Peyer's patch (tissue), 4 donors: ENCODE measurements at regions not wholly inside any gene's neighbourhood (a gene's known extent, or its start where the extent isn't known, plus 50 kb on each side); places are given as distances from the start of the nearest gene placed in this dataset.

Source experiments
- POLR2A ChIP-seq, 2 donors: fragments of 450-650 bp; IDR thresholded peaks; one replicate each; pipeline ENCODE4 v1.5.1; 2017; ENCODE audit warnings: antibody characterized with exemption in 2 of 2, mild to moderate bottlenecking in 2 of 2, moderate library complexity in 2 of 2
- TF ChIP-seq, protein P1 (sequence below), 6 experiments: fragments of 450-650 bp in 4 of 6; fragments of 200-600 bp in 2 of 6; sonication (generic) in 1 of 6; IDR thresholded peaks; one replicate each; pipeline ENCODE4 v1.5.1; 2017 to 2019; ENCODE audit warnings: antibody characterized with exemption in 6 of 6, mild to moderate bottlenecking in 3 of 6, moderate library complexity in 1 of 6

DNA sequence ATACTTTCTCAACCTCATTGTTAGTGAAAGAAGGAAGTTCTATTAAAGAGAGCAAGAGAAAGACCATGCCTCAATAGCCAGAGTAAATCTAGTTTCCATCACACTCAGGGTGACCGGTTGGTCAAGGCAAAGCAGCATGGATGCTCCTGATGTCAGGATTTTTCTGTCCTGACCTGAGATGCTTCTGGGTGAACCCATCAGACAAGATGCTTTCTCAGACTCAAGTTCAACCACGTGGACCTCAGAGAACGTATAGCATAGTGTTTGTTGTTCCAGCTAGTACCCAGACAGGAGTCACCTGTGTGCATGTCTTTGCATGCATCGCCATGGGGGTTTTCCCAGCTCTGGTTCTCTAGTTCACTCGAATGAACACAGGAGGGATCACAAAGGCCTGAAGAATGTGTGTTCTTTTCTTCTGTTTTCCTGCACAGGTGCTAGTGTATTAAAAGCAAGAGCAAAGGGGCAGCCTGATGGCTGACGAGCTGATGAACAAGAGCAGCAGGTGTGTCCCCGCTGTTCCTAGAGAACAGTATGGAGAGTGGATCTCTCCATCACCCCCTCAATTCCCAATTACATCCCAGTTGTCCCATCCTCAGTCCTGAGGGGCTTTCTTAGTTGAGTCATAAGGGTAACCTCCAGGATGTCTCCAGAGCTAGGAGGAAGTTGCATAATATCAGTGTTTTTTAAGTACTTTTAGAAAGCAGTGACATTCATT is 110.5 kb upstream of the ENPP6 start:
- TF ChIP-seq, protein P1, sequence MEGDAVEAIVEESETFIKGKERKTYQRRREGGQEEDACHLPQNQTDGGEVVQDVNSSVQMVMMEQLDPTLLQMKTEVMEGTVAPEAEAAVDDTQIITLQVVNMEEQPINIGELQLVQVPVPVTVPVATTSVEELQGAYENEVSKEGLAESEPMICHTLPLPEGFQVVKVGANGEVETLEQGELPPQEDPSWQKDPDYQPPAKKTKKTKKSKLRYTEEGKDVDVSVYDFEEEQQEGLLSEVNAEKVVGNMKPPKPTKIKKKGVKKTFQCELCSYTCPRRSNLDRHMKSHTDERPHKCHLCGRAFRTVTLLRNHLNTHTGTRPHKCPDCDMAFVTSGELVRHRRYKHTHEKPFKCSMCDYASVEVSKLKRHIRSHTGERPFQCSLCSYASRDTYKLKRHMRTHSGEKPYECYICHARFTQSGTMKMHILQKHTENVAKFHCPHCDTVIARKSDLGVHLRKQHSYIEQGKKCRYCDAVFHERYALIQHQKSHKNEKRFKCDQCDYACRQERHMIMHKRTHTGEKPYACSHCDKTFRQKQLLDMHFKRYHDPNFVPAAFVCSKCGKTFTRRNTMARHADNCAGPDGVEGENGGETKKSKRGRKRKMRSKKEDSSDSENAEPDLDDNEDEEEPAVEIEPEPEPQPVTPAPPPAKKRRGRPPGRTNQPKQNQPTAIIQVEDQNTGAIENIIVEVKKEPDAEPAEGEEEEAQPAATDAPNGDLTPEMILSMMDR (IDR thresholded peaks at IDR 0.05) = no peak
- no peak for TF ChIP-seq POLR2A (IDR thresholded peaks at IDR 0.05)
